Activated CD4-positive, CD25-positive, alpha-beta regulatory T cell (primary cell): ENCODE measurements at regions not wholly inside any gene's neighbourhood (a gene's known extent, or its start where the extent isn't known, plus 50 kb on each side); places are given as distances from the start of the nearest gene placed in this dataset.

ENCODE experiments used
- DNase-seq, 4 experiments: peaks; one replicate each; lab custom pipeline; 2025; lab: John Stamatoyannopoulos, UW

DNA sequence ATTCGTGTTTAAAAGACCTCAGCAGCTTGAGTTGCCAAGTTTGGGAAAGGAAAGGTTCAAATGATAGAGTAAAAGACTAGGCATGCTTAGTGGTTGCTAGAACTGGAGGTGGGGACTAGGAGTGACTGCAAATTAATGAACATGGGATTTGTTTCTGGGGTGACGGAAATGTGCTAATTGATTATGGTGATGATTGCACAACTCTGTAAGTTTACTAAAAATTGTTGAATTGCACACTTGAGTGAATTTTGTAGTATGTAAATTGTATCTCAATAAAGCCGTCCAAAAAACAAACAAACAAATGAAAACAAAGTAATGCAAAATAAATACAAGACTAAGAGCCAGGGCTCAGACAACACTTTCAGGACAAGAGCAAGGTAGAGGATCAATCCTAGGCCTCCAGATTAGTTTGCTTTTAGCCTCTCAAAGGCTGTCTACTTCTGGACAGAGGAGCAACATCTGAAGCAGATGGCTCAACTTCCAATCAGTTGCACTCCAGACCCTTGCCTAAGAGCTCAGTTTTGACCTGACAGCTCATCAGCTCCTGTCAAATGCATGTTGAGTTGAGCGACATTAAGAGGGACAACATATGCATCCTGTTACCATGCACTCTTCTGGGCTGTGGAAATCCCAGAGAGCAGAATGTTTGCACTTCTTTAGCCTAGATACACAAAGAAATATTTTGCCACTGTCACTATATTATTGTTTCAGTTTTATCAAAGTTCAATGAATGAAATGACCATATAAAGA, 111.2 kb upstream of the ASIC2 start:
- no peak for DNase-seq

DNA sequence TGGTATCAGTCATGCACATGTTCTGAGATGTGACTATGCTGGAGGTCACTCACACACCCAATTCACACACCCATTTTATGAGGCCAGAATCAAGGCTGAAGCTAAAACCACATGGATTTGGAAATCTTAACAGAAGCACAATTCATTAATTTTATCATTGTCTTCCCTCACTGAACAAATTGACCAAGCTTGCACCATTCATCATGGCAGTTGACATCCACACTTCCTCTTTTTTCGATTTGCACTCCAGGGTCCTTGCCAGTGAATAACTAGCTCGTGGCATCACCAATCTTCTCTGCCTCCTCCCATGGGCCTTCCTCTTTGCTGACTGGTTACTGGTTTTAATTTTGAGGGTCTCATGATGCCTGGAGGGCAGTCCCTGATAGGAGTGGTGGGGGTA, 123.0 kb upstream of the ASIC2 start:
- DNase-seq, result no peak

DNA sequence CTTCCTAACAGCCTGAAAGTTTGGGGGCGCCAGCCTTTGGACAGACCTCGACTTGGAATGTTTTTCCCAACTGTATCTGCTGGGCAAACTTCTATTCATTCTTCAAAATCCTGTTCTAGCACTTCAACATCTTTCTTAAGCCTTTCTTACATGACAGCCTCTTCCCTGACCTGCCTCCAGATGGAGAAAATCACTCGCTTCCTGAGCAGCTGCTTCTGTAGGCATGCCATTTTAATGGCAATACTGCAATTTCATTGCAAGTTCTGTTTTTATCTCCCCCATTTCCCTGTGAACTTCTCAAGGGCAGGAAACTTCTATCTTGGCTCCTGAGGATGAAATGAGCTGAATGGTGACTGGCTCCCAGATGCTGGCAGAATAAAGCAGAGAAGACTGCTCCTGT, 128.8 kb upstream of the ASIC2 start:
- DNase-seq, result no peak

DNA sequence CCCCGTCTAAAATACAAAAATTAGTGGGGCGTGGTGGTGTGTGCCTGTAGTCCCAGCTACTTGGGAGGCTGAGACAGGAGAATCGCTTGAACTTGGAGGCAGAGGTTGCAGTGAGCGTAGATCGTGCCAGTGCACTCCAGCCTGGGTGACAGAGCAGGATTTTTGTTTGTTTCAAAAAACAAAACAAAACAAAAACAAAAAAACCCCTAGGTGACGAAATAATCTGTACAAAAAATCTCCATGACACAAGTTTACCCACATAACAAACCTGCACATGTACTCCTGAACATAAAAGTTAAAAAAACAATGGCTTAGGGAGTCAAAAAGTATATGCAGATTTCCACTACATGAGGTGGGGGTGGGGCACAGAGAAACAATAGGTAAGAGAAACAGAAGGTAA, 140.5 kb upstream of the ASIC2 start:
- DNase-seq, result no peak

DNA sequence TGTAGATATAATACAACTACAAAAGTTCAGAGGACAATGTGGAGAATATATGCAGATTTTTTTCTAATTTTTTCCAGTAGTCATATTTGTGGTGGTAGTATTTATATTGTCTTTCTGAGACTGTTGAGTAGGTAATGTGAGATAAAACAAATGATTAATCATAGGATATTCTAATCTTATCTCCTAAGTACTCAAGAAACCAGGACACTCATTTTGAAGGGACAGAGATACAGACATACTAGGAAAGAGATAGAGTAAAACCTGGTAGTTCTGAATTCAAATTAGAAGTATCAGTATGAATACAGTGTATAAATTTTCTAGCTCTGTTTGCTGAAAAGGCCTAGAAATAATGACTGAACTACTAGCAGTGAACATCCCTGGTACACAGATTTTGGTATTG, 141.7 kb upstream of the ASIC2 start:
- DNase-seq, result no peak

DNA sequence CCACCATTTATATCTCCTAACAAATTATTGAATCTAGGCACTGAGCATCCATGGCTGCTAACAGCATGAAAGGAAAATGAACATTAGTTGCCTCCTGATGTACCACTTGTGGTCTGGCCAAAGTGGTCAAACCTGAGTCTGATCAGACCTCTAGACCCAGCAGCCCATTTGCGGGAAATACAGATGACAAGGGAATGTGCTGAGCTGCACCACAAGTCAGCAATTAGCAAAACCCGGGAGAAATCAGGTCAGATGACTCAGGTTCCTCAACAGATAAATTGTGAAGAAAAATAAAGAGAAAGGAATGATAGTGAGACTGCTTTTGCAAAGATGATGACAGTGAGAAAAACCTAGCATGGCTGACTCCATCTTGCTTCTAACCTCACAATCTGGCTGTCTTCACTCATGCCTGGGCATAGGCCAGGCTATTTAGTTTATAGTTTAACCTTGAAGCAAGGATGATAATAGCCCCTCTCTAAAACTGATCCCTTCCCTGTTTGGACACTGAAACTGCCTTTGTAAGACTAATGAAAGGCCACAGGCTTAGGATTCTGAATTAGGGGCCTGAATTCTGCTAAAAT, 142.7 kb upstream of the ASIC2 start:
- no peak for DNase-seq

DNA sequence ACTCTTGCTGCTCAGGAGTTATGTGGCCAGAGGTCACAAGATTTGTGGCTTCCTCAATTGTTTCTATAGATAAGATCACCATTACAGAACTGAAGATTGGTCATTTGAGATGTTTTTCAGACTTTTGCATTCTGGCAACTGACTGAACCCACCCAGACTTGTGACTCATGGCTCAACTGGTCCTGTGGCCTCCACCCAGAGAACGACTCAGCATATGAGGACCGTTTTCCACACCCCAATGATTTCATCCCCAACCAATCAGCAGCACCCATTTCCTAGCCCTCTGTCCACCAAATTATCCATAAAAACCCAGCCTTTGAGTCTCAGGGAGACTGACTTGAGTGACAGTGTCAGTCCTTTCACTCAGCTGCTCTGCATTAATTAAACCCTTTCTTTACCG, 143.2 kb upstream of the ASIC2 start:
- DNase-seq, result no peak

DNA sequence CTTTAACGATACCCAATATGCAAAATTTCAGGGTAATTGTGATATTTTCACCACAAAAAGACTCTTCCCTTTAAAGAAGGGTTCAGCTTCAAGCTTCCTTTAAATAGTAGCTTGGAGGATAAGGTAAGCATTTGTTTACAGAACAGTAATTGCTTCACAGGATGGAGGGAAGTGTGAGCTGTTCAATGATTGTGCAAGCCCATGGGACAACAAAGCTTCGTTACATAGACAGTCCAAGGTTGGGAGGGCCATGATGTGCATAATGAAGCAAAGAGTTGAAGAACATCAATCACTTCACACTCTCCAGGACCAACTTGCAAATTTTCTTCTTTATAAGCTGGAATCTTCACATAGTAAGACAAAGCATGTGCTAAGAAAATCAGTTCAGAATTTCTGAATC, 145.0 kb upstream of the ASIC2 start:
- no peak for DNase-seq

DNA sequence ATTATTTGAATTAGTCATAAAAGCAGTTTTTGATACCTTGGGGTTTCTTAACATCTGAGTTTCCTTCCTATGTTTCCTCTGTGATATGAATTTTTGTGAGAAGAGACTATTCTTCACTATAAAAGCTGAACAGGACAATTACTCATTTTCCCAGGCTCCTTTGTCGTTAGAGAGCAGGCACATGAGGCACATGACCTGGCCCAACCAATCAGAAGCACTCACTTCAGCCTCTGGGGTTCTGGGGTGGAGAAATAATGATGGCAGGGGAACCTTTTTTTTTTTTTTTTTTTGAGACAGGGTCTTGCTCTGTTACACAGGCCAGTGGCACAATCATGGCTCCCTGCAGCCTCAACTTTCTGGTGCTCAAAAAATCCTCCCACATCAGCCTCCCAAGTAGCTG, 145.5 kb upstream of the ASIC2 start:
- DNase-seq, result no peak

DNA sequence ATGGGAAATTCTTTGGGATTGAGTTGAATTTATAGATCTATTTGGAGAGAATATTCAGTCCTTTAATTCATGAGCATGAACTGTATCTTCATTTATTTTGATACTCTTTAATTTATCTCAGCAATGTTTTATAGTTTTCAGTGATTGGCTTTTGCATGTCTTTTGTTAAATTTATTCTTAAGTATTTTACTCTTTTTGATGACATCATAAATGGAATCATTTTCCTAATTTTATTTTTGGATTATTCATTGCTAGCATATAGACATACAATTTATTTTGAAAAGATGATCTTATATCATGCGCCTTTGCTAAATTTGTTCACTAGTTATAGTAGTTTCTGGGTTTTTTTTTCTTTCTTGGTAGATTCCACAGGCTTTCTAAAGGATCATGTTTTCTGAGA, 149.2 kb upstream of the ASIC2 start:
- no peak for DNase-seq

DNA sequence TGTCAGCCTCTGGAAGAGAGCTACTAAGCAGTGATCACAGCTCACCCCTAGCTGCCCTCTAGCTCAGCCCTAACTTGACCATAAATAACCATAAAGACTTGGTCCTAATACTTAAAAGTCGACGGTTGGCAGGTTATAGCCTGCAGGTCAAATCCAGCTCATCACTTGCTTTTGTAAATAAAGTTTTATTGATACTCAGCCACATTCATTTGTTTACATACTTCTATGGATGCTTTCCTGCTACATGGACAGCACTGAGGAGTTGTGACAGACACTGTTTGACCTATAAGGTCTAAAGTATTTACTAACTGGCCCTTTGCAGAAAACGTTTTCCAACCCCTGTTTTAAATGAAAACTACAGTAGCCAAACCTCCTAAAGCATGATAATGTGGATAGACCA, 151.6 kb upstream of the ASIC2 start:
- no peak for DNase-seq

DNA sequence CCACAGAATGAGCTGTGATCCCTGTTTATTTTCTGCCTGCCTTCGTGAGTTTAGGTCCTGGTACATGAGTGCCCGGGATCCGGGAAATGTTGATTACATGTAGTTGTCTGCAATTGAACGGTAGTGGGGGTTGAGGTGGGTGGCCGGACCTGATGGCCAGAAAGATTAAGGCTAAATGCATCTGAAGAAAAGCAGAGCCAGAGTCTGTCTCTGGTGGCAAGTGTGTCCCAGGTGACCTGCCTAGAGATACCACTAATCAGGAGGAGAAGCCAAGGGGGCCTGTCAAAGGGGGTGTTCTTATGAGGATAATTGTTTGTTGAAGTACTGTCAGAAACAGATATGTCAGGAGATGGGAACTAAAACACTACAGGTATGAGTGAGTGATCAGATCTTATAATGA, 154.0 kb upstream of the ASIC2 start:
- DNase-seq, result no peak

DNA sequence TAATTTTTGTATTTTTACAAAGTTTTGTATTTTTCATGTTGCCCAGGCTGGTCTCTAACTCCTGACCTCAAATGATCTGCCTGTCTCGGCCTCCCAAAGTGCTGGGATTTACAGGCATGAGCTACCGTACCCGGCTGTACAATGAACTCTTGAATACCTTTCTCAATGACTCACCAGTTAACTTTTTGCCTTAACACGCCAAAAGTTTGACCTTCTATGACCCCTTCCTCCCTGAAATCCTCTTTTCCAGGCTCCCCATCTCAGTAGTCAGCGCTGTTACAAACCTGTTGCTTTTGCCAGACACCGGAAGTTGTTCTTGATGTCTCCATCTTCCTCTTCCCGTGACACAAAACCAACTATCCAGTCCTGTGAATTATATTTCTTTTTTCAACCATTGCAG, 158.1 kb upstream of the ASIC2 start:
- no peak for DNase-seq

DNA sequence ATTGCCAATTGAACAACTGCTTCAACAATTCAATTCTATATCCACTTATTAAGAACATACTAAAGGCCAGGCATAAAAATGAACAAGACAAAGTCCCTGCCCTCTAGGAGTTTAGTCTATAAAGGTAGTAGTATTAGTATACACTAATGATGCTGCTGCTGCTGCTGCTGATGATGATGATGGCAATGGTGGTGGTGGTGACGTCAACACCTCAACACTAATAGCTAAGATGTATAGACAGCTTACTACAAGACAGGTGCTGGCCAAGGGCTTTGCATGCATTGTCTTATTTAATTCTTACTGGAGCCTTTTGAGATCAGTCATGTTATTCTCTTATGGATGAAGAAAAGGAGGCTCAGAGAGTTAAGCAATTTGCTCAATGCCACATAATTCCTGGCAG, 164.4 kb upstream of the ASIC2 start:
- no peak for DNase-seq

DNA sequence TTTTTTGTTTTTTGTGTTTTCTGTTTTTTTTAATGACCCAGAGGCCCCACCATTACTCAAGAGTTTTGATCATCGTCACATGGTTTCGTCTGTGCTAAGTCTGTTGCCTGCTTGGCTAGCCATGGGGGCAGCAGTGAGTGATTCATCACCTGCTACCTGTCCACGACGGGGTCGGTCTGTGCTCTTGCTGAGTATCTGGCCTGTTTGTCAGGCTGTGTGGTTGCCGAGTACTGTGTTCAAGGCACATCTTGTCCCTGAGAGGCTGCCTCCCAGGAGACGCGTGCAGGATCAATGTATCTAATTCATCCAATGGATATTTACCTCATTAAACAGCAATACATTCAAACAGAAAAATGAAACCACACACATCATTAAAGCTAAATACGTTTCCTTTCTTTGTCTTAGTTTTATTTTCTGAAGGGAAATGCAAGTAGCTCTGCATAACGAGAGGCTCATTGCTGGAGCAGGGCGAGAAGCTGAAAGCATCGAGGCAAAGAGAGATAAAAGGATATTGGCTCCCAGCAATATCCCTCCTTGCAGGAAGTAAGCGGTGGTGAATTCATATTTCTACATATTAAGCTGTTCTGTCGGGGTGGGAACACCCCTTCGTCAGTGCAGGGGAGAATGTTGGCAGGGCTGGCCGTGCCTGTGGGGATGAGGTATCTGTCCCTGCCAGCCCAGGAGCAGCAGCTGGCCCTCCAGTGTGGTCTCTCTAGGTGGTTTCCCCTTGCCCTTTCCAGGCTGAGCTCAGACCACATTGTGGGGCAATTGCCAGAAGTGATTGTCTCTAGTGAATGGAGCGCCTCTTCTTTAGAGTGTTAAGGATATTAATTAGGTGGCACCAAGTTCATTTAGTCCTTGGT, 166.2 kb upstream of the ASIC2 start:
- no peak for DNase-seq

DNA sequence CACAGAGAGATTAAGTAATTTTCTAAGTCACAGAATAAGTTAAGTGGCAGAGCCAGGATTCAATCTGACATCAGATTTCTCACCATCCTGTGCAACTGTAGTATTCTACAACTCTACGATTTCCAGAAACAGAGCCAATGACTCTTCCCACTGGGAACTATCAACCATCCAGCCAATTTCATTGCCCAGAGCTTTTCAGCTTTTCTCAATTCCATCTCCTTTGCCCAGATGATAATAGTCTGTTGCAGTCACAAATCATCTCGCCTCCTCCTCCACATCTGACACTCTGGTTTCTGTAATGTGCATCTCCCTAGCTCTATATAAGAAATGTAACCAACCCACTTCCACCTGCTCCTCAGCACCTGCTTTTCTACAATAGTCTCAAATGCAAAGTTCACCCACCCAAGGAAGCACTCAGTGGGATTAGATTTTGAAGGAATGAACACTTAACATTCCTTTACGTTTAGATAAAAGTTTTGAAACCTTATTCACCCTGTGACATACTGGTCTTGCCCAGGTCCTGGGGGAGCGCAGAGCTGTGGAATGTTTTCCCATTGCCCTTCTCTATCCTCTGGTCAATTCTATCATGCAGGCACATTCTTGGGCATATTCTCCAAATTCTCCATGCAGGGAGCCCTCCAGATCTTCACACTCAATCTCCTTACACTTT, 167.8 kb upstream of the ASIC2 start:
- no peak for DNase-seq

DNA sequence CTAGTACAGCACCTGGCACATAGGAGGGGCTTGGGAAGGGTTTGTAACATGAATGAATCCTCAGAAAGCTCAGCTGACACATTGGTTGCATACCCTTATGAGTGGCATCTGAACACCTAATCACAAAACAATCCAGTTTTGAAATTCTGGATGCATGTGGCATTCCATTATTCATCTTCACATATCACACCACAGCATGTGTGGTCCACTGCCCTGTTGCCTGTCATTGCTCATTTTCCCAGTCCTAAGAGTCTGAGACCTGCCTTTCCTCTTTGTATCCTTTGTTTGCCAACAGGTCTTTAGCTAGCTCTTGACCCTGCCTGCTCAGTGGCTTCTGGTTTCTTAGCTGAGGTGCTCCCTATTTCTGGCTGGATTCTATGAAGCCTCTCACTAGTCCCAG, 170.8 kb upstream of the ASIC2 start:
- DNase-seq, result no peak

DNA sequence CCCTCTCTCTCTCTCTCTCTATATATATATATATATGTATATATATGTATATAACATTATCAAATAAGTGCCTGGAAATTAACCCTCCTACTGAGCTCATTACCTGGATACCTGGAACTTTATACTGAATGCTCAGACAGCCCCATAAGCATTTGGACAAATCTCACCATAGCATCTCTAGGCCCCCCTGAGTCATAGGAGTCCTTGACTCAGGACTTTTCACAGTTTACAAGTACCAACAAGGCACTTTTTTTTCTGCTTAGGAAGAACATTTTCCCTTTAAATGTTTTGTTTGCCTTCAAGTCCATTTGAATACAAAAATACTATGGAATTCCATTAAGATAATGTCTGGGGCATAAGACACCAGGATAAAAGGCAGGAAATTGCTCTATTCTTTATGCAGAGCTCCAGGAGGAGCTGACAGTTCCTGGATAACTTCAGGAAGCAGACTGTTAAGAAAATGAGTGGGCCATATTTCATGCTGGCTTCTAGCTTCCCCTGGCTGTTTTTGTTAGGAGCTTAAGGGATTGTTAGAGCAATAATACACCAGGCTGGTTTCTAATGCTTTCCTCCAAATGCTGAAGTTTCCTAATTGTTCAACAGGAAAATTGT, 171.7 kb upstream of the ASIC2 start:
- no peak for DNase-seq

DNA sequence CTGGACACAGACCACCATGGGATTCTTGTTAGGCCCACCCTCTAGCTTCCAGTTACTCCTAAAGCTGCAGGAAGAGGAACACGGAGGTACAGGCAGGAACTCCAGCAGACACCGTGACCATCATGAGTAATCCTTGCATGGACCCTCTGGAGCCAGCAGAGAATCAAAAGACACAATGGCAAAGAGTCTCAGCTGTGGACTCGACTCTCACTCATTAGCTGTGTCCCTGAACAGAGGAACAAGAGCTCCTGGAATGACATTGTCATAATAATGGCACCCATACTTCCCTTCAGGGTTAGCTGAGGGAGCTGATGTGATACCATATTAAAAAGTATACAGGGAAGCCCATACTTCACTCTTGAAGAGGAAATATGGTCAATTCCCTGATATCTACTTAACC, 176.3 kb upstream of the ASIC2 start:
- no peak for DNase-seq

DNA sequence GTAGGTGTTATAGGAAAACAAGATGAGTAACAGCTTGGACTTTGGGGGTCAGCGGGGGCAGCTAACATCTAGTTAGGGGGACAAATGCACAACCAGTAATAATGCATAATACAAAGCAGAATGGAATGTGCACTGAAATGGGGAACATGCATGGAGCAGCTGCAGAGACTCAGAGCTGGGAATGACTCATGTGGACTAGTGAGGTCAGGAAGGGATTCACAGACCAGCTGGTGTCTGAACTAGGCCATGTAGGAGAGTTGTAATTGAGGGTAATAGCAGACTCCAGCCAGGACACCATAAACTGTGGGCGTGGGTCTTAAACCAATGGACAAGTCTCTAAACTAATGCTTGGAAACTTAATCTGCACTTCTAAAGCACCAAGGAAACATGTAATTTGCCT, 176.8 kb upstream of the ASIC2 start:
- no peak for DNase-seq

DNA sequence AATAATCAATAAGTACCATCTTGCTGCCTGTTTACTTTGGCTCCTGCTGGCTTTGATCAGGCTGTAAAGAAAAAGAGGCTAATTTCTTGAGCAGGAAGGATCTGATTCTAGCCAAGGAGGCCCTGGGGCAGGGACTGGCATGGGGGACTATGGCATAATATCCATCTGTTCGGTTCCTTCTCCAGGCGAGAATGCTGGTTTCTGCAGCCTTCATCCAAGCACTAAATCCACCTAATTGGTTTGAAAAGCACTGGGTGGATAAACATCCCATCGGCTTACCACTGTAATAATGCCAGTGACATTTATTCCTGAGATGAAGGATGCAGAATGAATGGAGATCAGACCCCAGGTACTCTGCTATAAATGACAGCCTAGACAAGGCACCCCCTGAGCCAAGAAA, 180.0 kb upstream of the ASIC2 start:
- DNase-seq, result no peak

DNA sequence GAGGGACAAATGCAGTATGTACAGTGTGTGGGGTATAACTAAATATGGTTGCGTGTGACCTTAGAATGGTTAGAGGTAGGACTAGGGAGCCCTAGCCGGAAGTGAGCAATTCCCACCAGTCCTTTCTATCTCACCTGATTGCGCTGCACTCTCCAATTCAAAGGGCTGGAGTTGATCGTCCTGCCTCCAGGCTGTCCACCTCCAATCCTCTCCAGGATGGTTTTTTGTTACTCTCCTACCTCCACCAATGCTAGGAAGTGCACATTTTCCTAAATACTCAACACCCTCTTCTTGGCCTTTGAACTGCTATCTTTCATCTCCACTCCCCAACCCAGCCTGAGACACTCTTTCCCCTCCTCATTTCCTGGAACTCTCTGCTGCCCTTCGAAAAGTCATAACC, 181.7 kb upstream of the ASIC2 start:
- DNase-seq, result no peak
